GM18519 (cell line): ENCODE measurements at regions not wholly inside any gene's neighbourhood (a gene's known extent, or its start where the extent isn't known, plus 50 kb on each side); places are given as distances from the start of the nearest gene placed in this dataset.
"Not testable (repeated sequence)": the region's sequence is repeated elsewhere in the genome, so short reads cannot be mapped to it uniquely, and the experiment has no call there.

ENCODE experiments used
- ATAC-seq: cut with Tn5 transposase; IDR thresholded peaks from one replicate; pipeline ENCODE4 v1.9.1; 2021; ENCODE audit warnings: mild to moderate bottlenecking, moderate library complexity; ENCODE audit not compliant: unreplicated experiment, low FRiP score

GRCh38 chr7:51980313-51980712, 663.7 kb upstream of the COBL start:
- no peak for ATAC-seq

GRCh38 chr7:51977913-51978312, 661.3 kb upstream of the COBL start:
- ATAC-seq: no peak

GRCh38 chr7:51973939-51974338, 657.3 kb upstream of the COBL start:
- ATAC-seq: no peak

- ATAC-seq: no peak
These were observed 656.5 kb upstream of the COBL start for GRCh38 chr7:51973071-51973470.

GRCh38 chr7:51970961-51971665, 654.5 kb upstream of the COBL start:
- ATAC-seq: no peak

GRCh38 chr7:51968461-51968860, 651.9 kb upstream of the COBL start:
- no peak for ATAC-seq

- no peak for ATAC-seq
These were observed 648.8 kb upstream of the COBL start for GRCh38 chr7:51965454-51965853.

- no peak for ATAC-seq
These were observed 645.2 kb upstream of the COBL start for GRCh38 chr7:51961804-51962203.

- ATAC-seq: no peak
These were observed 634.2 kb upstream of the COBL start for GRCh38 chr7:51950813-51951212.

- ATAC-seq: no peak
These were observed 633.4 kb upstream of the COBL start for GRCh38 chr7:51949726-51950644.

- no peak for ATAC-seq
These were observed 614.2 kb upstream of the COBL start for GRCh38 chr7:51930834-51931233.

- no peak for ATAC-seq
These were observed 613.2 kb upstream of the COBL start for GRCh38 chr7:51929818-51930217.

- ATAC-seq: no peak
These were observed 611.1 kb upstream of the COBL start for GRCh38 chr7:51927738-51928137.

GRCh38 chr7:51918581-51918980, 602.0 kb upstream of the COBL start:
- ATAC-seq: no peak

- no peak for ATAC-seq
These were observed 584.9 kb upstream of the COBL start for GRCh38 chr7:51901489-51901840.

GRCh38 chr7:51900755-51901488, 584.3 kb upstream of the COBL start:
- not testable (repeated sequence) for ATAC-seq

- ATAC-seq: no peak
These were observed 583.0 kb upstream of the COBL start for GRCh38 chr7:51899611-51900010.

GRCh38 chr7:51882412-51882811, 565.8 kb upstream of the COBL start:
- no peak for ATAC-seq

- ATAC-seq: no peak
These were observed 564.7 kb upstream of the COBL start for GRCh38 chr7:51881309-51881708.

- no peak for ATAC-seq
These were observed 562.3 kb upstream of the COBL start for GRCh38 chr7:51878865-51879264.

GRCh38 chr7:51869452-51869851, 552.8 kb upstream of the COBL start:
- ATAC-seq: no peak
